Activated CD4-positive, alpha-beta memory T cell treated with anti-CD3 and anti-CD28 coated beads for 36 hours (primary cell): ENCODE measurements at regions not wholly inside any gene's neighbourhood (a gene's known extent, or its start where the extent isn't known, plus 50 kb on each side); places are given as distances from the start of the nearest gene placed in this dataset.
"Not testable (repeated sequence)": the region's sequence is repeated elsewhere in the genome, so short reads cannot be mapped to it uniquely, and the experiment has no call there.

Experiments used
- CTCF ChIA-PET: fragments of 350-600 bp; sonication (Branson Sonifier 250); formaldehyde crosslinking; loops from one replicate; lab custom pipeline; 2021; ENCODE audit warnings: antibody characterized with exemption, inconsistent platforms; lab: Charles Lee
- POLR2A ChIA-PET: fragments of 350-600 bp; sonication (Branson Sonifier 250); formaldehyde crosslinking; loops from one replicate; lab custom pipeline; 2021; ENCODE audit warnings: antibody characterized with exemption; lab: Charles Lee
- DNase-seq: peaks from one replicate; pipeline ENCODE4 v3.0.0-alpha.2; 2020
- H3K27ac Mint-ChIP-seq: one replicate; pipeline ENCODE4 v1.8.0; 2021; ENCODE audit warnings: mixed read lengths
- H3K27me3 Mint-ChIP-seq: one replicate; pipeline ENCODE4 v1.8.0; 2021; ENCODE audit warnings: mixed read lengths
- H3K36me3 Mint-ChIP-seq: one replicate; pipeline ENCODE4 v1.8.0; 2021; ENCODE audit warnings: mixed read lengths
- H3K4me1 Mint-ChIP-seq: one replicate; pipeline ENCODE4 v1.8.0; 2021; ENCODE audit warnings: low read depth, mixed read lengths
- H3K4me3 Mint-ChIP-seq: one replicate; pipeline ENCODE4 v1.8.0; 2021; ENCODE audit warnings: mild to moderate bottlenecking, mixed read lengths
- H3K9me3 Mint-ChIP-seq: one replicate; pipeline ENCODE4 v1.8.0; 2021; ENCODE audit warnings: mixed read lengths
- intact Hi-C: fragments of 100-400 bp; cut with micrococcal nuclease; formaldehyde crosslinking; loops from one replicate; pipeline ENCODE4 v1.15.1; 2023

- intact Hi-C loops: no loop called here
- ChIA-PET CTCF (no interaction called here), POLR2A (no interaction called here)
- no peak overlapping the region for H3K27ac Mint-ChIP-seq
- H3K4me1 Mint-ChIP-seq: no peaks in the 10 kb centered on the region
- peaks cover 20% of the 10 kb centered on the region for H3K9me3 Mint-ChIP-seq
- no peak for DNase-seq
- H3K27me3 Mint-ChIP-seq: no peaks in the 10 kb centered on the region
- H3K4me3 Mint-ChIP-seq: no peak overlapping the region
- no peaks in the 10 kb centered on the region for H3K36me3 Mint-ChIP-seq
Observed at GRCh38 chr10:55519264-55519663, 718.2 kb upstream of the PCDH15 start.

GRCh38 chr10:55518416-55518815 lies 717.4 kb upstream of the PCDH15 start:
- H3K27me3 Mint-ChIP-seq, H3K4me3 Mint-ChIP-seq, DNase-seq, POLR2A ChIA-PET, intact Hi-C loops, H3K27ac Mint-ChIP-seq, H3K36me3 Mint-ChIP-seq, CTCF ChIA-PET, H3K4me1 Mint-ChIP-seq: not testable (repeated sequence)
- H3K9me3 Mint-ChIP-seq: peaks cover 16% of the 10 kb centered on the region

- no peaks in the 10 kb centered on the region for H3K27me3 Mint-ChIP-seq
- no peaks in the 10 kb centered on the region for H3K4me1 Mint-ChIP-seq
- ChIA-PET CTCF (no interaction called here), POLR2A (no interaction called here)
- H3K36me3 Mint-ChIP-seq: no peaks in the 10 kb centered on the region
- H3K9me3 Mint-ChIP-seq: peaks cover 7% of the 10 kb centered on the region
- H3K4me3 Mint-ChIP-seq: no peak overlapping the region
- no peak for DNase-seq
- intact Hi-C loops: no loop called here
- no peak overlapping the region for H3K27ac Mint-ChIP-seq
Observed at GRCh38 chr10:55509168-55509567, 708.1 kb upstream of the PCDH15 start.

GRCh38 chr10:55500931-55501559 lies 700.0 kb upstream of the PCDH15 start:
- Mint-ChIP-seq H3K4me1 (no peaks in the 10 kb centered on the region), H3K9me3 (peaks cover 11% of the 10 kb centered on the region), H3K36me3 (no peaks in the 10 kb centered on the region), H3K27ac (no peak overlapping the region), H3K4me3 (no peak overlapping the region), H3K27me3 (no peaks in the 10 kb centered on the region)
- ChIA-PET CTCF (no interaction called here), POLR2A (no interaction called here)
- intact Hi-C loops: no loop called here
- no peak for DNase-seq

DNA sequence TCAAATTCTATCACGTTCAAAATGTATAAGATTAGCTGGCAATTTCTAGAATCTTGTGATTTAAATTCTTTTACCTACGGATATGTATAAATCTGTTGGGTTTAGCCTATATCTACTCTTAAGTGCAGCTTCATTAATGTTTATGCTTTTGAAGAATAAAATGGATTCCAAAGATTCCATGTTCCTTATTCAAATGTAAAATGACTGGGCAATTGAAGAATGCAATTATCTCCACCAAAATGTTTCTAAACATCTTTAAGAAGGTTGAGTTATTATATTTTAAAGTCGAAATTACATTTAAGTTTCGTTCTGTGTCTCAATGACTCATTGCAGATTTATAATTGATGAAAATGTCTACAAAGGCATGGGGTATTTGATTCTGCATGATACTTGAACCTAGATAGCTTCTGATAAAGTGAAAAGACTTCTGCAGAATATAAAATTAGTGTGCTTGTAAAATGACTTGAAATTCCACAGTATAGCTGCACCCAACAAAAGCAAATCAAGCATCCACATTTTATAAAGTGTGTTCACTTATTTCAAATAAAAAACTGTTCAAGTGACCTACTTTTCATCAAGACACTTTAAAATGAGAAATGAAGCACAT lies 697.0 kb upstream of the PCDH15 start:
- Mint-ChIP-seq H3K4me3 (no peak overlapping the region), H3K4me1 (no peaks in the 10 kb centered on the region), H3K36me3 (no peaks in the 10 kb centered on the region), H3K27ac (no peak overlapping the region), H3K9me3 (peaks cover 12% of the 10 kb centered on the region), H3K27me3 (no peaks in the 10 kb centered on the region)
- CTCF ChIA-PET: no interaction called here
- POLR2A ChIA-PET: no interaction called here
- intact Hi-C loops: no loop called here
- DNase-seq: no peak

GRCh38 chr10:55495555-55495954 lies 694.5 kb upstream of the PCDH15 start:
- no peaks in the 10 kb centered on the region for H3K27me3 Mint-ChIP-seq
- no peak overlapping the region for H3K4me3 Mint-ChIP-seq
- H3K36me3 Mint-ChIP-seq: no peaks in the 10 kb centered on the region
- no peak for DNase-seq
- intact Hi-C loops: no loop called here
- H3K4me1 Mint-ChIP-seq: no peaks in the 10 kb centered on the region
- CTCF ChIA-PET: no interaction called here
- POLR2A ChIA-PET: no interaction called here
- H3K9me3 Mint-ChIP-seq: peaks cover 20% of the 10 kb centered on the region
- H3K27ac Mint-ChIP-seq: no peak overlapping the region

GRCh38 chr10:55491712-55492111 lies 690.7 kb upstream of the PCDH15 start:
- no peak overlapping the region for H3K4me3 Mint-ChIP-seq
- no peaks in the 10 kb centered on the region for H3K4me1 Mint-ChIP-seq
- intact Hi-C loops: no loop called here
- POLR2A ChIA-PET: no interaction called here
- CTCF ChIA-PET: no interaction called here
- no peak for DNase-seq
- no peaks in the 10 kb centered on the region for H3K36me3 Mint-ChIP-seq
- no peak overlapping the region for H3K27ac Mint-ChIP-seq
- no peaks in the 10 kb centered on the region for H3K27me3 Mint-ChIP-seq
- H3K9me3 Mint-ChIP-seq: peaks cover 18% of the 10 kb centered on the region

GRCh38 chr10:55485827-55486226 lies 684.8 kb upstream of the PCDH15 start:
- no peak overlapping the region for H3K27ac Mint-ChIP-seq
- intact Hi-C loops: no loop called here
- no peaks in the 10 kb centered on the region for H3K27me3 Mint-ChIP-seq
- no peaks in the 10 kb centered on the region for H3K36me3 Mint-ChIP-seq
- ChIA-PET POLR2A (no interaction called here), CTCF (no interaction called here)
- no peaks in the 10 kb centered on the region for H3K4me1 Mint-ChIP-seq
- H3K4me3 Mint-ChIP-seq: no peak overlapping the region
- no peak for DNase-seq
- H3K9me3 Mint-ChIP-seq: peaks cover 21% of the 10 kb centered on the region

DNA sequence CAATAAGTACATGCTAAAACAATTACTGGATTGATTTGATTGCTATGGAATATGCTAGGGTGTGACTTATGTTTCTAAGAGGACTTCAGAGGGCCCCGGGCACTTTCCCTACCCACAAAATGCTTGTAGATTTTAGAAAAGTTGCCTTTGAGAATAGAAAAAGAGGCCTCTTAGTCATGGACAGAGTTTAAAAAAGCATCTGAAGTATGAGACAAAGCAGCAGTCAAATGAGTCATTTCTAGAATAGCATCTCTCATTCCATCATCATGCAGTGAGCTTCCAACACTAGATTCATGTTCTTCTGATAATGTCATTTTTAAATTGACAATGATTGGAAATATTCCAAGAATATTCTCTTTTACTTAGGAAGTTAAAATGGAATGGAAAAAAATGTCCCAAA lies 675.1 kb upstream of the PCDH15 start:
- Mint-ChIP-seq H3K27ac (no peak overlapping the region), H3K4me1 (no peaks in the 10 kb centered on the region), H3K27me3 (no peaks in the 10 kb centered on the region), H3K9me3 (peaks cover 28% of the 10 kb centered on the region), H3K4me3 (no peak overlapping the region), H3K36me3 (no peaks in the 10 kb centered on the region)
- ChIA-PET CTCF (no interaction called here), POLR2A (no interaction called here)
- intact Hi-C loops: no loop called here
- no peak for DNase-seq

DNA sequence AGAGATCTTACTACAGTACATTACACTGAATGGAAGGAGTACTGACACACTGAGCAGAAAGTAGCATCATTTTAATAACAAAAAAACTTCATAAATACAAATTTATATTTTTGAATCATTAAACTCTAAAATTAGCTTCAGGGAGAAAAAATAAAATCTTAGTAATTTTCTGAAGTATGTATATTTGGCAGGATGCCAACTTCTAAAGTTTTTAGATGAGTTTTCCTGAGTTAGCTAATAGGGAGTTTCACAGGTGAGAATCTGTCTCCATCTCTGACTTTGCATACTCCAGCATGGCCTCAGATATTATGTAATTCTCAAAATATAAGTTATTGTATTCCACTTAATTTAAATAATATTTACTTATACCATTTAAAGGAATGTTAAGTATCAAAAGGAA lies 673.2 kb upstream of the PCDH15 start:
- Mint-ChIP-seq H3K36me3 (no peaks in the 10 kb centered on the region), H3K4me1 (no peaks in the 10 kb centered on the region), H3K9me3 (peaks cover 15% of the 10 kb centered on the region), H3K27ac (no peak overlapping the region), H3K27me3 (no peaks in the 10 kb centered on the region), H3K4me3 (no peak overlapping the region)
- DNase-seq: no peak
- intact Hi-C loops: no loop called here
- POLR2A ChIA-PET: no interaction called here
- CTCF ChIA-PET: no interaction called here

GRCh38 chr10:55470840-55471239 lies 669.8 kb upstream of the PCDH15 start:
- Mint-ChIP-seq H3K4me1 (no peaks in the 10 kb centered on the region), H3K4me3 (no peak overlapping the region), H3K27me3 (no peaks in the 10 kb centered on the region), H3K36me3 (no peaks in the 10 kb centered on the region), H3K9me3 (peaks cover 16% of the 10 kb centered on the region), H3K27ac (no peak overlapping the region)
- DNase-seq: no peak
- ChIA-PET CTCF (no interaction called here), POLR2A (no interaction called here)
- intact Hi-C loops: no loop called here

GRCh38 chr10:55466806-55467504 lies 665.9 kb upstream of the PCDH15 start:
- intact Hi-C loops: no loop called here
- H3K4me3 Mint-ChIP-seq: no peak overlapping the region
- no peaks in the 10 kb centered on the region for H3K36me3 Mint-ChIP-seq
- ChIA-PET CTCF (no interaction called here), POLR2A (no interaction called here)
- H3K4me1 Mint-ChIP-seq: no peaks in the 10 kb centered on the region
- no peaks in the 10 kb centered on the region for H3K27me3 Mint-ChIP-seq
- peaks cover 24% of the 10 kb centered on the region for H3K9me3 Mint-ChIP-seq
- no peak overlapping the region for H3K27ac Mint-ChIP-seq
- no peak for DNase-seq

DNA sequence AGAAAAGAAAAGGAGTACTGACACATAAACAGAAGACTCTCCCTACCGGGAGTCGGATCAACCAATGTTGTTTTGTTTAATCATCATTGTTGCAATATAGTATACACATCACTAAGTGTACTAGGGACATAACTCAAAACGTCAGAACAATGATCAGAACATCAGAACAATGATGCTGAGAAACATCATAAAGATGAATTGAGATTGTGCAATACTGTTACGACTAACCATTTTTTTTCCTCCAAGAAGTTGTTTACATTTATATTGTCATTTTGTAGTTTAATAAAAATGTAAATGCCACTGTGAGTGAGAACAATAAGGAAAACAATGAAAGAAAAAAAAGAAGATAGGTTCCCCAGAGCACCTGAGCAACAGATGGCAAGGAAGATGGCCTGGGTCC lies 663.1 kb upstream of the PCDH15 start:
- intact Hi-C loops: no loop called here
- no peak for DNase-seq
- POLR2A ChIA-PET: no interaction called here
- Mint-ChIP-seq H3K27me3 (no peaks in the 10 kb centered on the region), H3K36me3 (no peaks in the 10 kb centered on the region), H3K9me3 (peaks cover 20% of the 10 kb centered on the region), H3K27ac (no peak overlapping the region), H3K4me3 (no peak overlapping the region), H3K4me1 (no peaks in the 10 kb centered on the region)
- CTCF ChIA-PET: no interaction called here
